ENCODE measurements at regions not wholly inside any gene's neighbourhood (a gene's known extent, or its start where the extent isn't known, plus 50 kb on each side); places are given as distances from the start of the nearest gene placed in this dataset.

- TF ChIP-seq CTCF (conservative IDR thresholded peaks at IDR 0.05 in 1 of 2, IDR thresholded peaks at IDR 0.05 in 1 of 2; ENCODE audit: extremely low read depth in 1 of 2, insufficient read depth in 1 of 2, low read depth in 1 of 2, low read length in 2 of 2): no peak
- no peak for TF ChIP-seq EZH2 (IDR thresholded peaks at IDR 0.05; ENCODE audit: borderline replicate concordance, low read length)
Measured at GRCh38 chr3:36201546-36201945, 178.8 kb upstream of the STAC start.
